GM19328 (cell line): ENCODE measurements at regions not wholly inside any gene's neighbourhood (a gene's known extent, or its start where the extent isn't known, plus 50 kb on each side); places are given as distances from the start of the nearest gene placed in this dataset.
A peak's percentile ranks its signal among the peaks of the same experiment; 100 is the strongest.

Source experiments
- ATAC-seq: cut with Tn5 transposase; IDR thresholded peaks from one replicate; pipeline ENCODE4 v1.9.1; 2021; ENCODE audit warnings: mild to moderate bottlenecking, moderate library complexity; ENCODE audit not compliant: unreplicated experiment

DNA sequence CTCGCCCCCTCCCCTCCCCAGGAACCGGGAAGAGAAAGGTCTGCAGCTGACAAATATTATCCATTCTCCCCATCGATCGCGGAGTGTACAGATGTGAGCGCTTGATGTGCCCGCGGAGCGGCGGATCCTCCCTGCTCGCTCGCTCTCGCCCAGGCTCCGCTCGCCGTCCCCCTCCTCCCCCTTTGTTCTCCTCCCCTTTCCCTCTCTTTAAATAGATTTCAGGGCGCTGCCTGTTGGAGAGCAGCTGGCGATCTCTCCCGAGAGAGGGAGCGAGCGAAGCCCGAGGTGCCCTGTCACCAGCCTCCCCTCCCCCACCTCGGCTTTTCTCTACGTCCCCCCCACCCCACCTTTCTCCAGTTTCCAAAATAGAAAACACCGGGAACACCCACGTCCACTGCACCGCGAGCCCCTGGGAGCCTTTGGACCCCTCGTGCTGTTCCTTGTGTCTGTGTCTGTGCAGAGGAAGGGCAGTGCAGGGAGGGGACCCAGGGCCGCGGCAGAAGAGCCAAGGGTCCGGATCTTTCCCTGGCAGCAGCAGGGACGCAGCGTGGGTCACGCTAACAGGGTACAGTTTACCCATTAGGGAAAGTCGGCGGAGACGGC, 56.6 kb upstream of the BCOR start:
- ATAC-seq, result no peak

DNA sequence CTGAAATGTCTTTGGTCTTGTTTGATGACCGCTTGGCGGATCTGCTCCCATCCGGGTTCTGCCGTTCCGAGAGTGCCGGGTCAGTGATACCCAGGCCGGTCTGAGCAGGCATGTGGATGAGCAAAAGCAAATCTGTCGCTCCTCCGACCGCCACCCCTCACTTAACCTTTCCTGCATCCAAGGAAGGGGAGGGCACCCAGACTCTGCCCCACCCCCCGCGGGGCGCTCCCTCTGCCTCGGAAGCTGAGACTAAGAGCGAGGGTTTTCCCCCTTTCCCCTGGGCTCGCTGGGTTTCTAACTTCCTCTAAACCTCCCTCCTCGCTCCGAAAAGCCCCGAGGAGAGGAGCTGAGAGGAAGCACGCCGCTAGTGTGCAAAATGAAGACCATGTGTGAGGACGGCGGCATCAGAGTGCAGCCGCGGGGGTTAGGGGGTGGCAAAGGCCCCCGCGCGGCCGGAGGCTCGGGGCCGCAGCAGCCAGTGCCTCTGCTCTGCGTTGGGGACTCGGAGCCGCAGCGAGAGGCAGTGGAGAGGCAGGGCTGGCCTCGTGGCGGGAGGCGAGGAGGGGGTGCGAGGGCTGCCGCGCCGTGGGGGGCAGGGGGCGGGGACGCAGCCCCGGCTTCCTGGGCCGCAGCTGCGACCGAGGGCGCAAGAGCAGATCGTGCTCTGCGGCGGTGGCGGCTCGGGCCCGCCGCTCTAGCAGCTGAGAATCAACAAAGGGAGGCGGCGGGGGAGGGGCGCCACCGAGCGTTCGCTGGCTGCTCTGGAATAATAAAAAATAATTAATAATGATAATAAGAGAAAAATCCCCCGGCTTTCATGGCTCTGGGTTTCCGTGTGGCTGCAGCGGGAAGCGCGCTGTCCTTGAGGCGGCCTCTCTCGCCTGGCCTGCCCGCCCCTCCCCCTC, 55.8 kb upstream of the BCOR start:
- ATAC-seq, result peak; percentile 52

DNA sequence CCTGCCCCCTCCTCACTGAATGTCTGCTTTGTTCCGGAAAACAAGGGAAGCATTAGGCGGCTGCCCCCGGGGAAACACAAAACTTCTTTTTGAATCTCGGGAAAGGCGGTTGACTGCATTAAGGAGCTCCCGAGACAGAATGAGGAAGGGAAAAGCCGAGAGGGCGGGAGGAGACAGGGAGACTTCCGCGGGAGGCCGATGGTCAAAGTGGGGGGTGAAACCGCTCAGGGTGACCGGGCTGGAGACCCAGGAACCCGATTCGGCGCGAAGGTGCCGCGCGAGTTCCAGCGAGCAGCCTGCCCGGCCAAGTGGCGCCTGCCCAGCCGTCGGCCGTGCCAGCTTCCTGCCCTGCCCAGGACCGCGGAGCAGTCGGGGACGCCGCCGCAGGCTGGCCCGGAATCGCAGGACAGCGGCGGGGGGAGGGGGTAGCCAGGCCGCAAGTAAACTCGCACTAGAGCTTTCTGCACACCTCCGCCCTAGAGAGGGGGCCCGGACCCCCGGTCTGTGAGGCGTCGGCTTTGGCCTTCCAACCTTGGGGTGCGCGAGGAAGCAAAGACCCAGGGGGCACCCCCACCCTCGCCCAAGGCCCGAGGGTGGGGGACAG, 55.1 kb upstream of the BCOR start:
- ATAC-seq, result no peak

DNA sequence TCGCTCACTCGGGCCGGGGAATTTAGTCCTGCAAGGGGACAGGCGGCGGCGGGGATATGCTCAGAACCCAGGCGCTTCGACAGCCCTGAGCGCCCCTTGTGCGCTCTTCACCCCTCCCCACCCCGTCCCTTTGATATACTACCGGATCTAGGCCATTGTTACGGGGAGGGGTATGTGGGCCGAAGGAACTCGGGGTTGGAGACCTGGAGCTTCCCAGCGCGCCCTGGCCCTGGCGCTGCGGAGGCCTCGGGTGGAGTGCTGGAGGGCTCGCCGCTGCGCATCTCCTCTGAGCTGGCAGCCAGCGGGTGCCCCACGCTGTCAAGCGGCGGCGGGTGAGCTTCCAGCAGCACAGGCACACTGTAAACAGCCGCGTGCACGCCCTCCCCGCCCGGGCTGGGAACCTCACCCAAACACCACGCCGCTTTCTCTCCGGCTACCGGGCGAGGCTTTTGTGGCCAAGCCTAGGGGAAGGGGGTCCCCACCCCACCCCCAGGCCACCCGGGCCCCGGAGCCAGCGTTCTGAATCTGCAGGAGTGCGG, 54.5 kb upstream of the BCOR start:
- ATAC-seq, result no peak

DNA sequence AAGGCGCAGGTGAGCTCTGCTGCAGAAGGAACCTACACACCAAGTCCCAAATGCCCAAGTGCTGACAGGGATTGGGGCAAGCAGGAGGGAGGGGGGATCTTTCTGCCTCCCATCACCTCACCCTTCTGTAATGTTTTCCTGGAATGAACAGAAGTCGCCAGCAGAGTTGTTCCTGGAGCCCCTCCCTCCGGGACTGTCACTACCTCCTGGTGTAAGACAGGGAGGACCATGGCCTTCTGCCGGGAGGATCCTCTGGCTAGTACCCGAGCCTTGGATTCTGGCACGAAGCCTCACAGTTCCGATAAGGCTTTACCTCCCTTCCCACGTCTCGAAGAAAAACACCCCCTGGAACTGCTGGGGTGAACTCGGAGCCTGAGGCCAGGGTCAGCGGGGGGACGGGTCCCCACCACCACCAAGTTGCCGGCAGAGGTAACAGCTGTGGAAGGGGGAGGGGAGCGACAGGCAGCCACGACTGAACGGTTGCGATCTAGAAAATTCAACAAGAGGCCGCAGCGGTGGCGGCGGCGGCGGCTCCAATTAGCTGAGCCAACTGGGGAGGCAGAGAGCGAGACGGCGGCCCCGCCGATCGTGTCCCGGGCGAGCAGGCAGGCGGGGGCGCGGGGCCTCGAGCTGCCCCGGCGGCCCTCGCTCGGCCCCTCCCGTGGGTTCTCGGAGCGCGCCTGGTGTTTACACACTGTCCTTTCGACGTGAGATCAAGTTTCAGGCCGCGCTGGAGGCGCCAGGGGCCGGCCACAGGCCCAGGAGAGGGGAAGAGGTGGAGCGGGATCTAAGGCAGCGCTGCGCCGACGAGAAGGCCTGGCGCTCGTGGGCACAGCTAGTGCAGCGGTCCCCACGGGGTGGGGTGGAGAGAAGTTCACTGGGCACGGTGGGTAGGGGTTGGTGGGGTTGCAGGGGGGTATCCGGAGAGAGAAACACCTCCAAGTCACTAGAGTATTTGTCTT, 53.7 kb upstream of the BCOR start:
- ATAC-seq, result no peak

DNA sequence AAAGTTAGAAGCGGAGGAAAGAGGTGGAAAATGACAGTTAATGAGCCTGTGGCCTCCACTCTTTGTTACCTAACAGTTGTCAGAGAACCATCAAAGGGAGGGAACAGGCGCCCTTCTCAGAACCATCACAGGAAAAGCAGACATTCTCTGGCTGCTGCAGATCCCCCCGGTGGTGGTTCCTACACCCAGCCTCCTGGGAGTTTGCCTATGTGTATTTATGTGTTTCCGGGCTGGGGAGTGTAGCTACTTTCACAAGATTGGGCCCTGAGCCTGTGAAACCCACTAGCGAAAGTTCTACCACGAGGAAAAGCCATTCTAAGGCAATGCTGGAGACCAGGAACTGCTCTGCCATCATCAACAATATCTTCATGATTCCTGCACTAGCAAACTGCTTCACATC, 52.7 kb upstream of the BCOR start:
- no peak for ATAC-seq

DNA sequence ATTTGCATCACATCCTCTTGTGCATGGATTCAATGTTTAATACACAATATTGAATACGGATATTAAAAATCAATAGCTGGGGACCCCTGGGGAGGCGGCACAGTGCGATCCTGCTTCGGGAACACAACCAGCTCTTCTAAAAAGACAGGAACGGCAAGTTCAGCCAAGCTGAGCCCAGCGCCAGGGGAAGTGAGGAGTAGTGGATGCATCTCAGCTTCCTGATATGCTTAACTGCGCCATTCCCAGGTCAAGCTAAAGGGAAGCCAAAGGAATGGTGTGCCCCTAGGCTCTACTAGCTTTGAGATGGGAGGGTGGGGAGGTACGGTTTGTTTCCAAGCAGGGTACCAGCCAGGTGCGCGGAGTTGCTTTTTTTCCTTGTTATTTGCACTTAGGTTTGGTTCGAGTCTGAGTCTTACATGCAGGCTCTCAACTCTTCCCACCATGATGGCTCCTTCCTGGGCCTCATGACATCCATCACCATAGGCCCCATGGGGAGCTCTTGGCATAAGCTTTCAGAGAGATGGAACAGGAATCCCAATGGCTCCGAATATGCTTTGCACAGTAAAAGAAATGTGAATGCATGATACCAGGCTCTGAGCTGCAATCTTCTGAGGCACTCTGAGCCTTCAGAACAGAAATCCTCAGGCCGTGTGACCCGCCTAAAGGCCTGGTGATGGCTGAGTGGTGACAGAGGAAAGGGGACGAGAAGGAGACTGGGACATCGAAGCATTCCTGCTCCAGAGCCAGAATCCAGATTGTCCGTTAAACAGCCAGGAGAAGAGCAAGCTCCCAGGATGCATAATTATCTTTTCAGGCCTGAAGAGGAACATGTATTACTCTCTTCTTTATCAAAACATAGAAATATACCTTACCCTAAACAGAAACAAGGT, 51.8 kb upstream of the BCOR start:
- ATAC-seq, result no peak

DNA sequence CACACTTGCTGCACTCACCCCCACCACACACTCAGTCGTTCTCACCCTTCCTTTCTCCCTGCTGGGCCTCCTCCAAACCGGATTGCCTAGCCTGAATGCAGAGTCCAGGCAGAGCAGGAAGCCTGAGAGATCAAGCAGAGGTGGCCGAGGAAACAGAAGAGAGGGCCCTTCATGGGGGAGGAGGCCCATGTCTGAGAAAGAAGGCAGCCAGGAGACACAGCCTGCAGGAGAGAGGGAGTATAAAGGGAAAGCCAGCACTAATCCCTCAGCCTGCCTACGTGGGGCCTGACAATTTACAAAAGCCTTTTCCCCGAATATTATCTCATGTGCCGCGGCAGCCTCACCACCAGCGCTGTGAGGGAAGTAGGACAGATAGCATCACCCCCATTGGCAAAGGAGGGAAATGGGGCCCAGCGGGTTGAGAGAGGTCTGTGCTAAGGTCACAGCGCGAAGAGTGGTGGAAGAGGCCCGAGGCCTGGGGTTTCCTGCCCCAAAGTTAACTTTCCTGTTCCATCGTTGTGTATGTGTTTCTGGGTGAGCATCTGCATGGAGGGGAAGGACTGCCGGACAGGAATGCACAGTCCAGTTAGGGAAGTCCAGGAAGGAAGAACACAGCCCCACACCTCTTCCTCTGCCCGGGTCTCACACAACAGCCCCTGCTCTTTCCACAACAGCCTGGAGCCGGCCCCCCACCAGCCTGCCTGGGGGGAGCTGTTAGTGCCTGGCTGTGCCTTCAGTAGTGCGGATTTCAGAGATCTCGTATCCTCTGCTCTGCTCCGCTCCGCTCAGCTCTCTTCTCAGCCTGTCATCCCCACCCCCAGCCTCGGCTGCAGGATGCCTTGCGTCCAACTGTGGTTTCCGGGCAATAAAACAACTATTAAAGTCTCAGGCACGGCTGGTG, 50.9 kb upstream of the BCOR start:
- ATAC-seq, result no peak

DNA sequence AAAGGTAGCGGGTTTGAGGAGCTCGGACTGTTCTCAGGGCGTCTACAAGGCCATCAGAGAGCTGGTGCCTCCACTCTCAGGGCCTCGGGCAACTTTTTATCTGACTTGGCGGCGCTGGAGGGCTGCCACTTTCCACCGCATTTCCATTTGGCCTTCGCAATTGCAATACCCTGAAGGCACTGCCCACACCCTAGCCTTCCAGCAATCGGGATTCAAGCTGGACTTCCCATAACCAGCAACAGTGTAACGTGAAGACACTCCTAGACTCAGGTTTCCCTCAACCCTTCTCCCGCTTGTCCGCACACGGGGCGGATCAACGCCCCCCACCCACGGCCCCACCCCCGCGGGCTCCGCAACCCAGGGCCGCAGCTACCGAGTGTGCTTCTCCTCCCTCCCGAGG, 50.2 kb upstream of the BCOR start:
- ATAC-seq, result no peak
